GM18511 (cell line): ENCODE measurements at regions not wholly inside any gene's neighbourhood (a gene's known extent, or its start where the extent isn't known, plus 50 kb on each side); places are given as distances from the start of the nearest gene placed in this dataset.
"Not testable (repeated sequence)": the region's sequence is repeated elsewhere in the genome, so short reads cannot be mapped to it uniquely, and the experiment has no call there.

Experiments
- ATAC-seq: cut with Tn5 transposase; IDR thresholded peaks from one replicate; pipeline ENCODE4 v1.9.1; 2021; ENCODE audit warnings: mild to moderate bottlenecking, moderate library complexity; ENCODE audit not compliant: unreplicated experiment

- ATAC-seq = no peak
Measured at GRCh38 chr1:190665045-190665444, 187.4 kb upstream of the BRINP3 start.

GRCh38 chr1:190667914-190668313 lies 190.2 kb upstream of the BRINP3 start:
- ATAC-seq = no peak

GRCh38 chr1:190679044-190679443 lies 201.4 kb upstream of the BRINP3 start:
- ATAC-seq = no peak

GRCh38 chr1:190679454-190679853 lies 201.8 kb upstream of the BRINP3 start:
- no peak for ATAC-seq

- ATAC-seq = no peak
Measured at GRCh38 chr1:190679983-190680382, 202.3 kb upstream of the BRINP3 start.

- ATAC-seq = no peak
Measured at GRCh38 chr1:190685676-190686075, 208.0 kb upstream of the BRINP3 start.

DNA sequence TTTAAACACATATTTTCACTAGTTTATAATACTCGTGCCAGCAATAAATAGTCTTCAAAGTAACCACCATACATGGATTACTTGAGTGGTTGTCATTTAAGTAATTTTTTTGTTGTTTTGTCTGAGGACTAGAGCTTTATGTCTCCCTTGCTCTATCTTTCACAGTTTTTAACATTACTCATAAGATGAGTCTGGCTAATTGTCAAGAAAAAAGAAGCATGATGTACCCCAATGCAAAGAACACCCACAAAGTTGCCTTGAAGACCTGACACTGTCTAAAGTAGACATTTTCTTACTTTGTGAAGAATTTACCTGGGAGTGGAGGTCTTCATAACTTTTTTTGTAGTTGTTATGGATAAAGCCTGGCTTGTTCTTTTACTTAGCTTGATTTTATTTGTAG lies 210.4 kb upstream of the BRINP3 start:
- no peak for ATAC-seq

- not testable (repeated sequence) for ATAC-seq
Measured at GRCh38 chr1:190698488-190698887, 220.8 kb upstream of the BRINP3 start.

DNA sequence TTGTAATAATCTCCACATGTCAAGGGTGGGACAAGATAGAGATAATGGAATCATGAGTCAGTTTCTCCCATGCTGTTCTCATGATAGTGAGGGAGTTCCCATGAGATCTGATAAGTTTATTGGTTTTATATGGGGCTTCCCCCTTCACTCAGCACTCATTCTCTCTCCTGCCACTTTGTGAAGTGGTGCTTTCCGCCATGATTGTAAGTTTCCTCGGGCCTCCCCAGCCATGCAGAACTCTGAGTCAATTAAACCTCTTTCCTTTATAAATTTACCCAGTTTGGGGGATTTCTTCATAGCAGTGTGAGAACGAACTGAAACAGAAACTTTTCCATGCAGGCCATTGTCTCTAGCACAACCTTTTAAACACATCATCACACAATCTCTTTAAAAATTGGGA lies 221.5 kb upstream of the BRINP3 start:
- ATAC-seq = no peak

DNA sequence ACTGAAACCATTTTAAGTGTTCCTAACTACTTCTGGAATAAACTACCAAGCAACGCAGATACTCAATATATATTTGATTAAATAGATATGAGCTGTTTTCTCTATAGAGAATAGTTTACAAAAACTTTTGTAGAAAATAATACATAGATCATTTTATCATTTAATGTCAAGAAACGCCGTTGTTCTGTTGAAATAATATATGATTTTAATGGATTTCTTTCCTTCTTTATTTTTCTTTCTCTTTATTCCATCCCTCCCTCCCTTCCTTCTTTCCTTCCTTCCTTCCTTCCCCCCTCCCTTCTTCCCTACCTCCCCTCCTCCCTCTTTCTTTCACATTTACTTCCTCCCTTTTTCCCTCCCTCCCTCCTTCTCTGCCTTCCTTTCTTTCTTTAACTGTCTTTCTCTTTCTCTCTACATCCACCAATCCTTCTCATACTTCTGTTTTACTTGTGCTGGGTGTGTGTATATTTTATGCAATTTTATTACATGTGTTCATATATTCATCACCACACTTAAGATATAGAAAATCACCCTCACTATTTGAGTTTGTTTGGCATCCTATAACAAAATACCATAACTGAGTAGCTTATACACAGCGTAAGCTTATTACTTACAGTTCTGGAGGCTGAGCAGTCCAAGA lies 230.9 kb upstream of the BRINP3 start:
- ATAC-seq = no peak

- ATAC-seq = no peak
Measured at GRCh38 chr1:190711069-190711468, 233.4 kb upstream of the BRINP3 start.

GRCh38 chr1:190717055-190717454 lies 239.4 kb upstream of the BRINP3 start:
- no peak for ATAC-seq

DNA sequence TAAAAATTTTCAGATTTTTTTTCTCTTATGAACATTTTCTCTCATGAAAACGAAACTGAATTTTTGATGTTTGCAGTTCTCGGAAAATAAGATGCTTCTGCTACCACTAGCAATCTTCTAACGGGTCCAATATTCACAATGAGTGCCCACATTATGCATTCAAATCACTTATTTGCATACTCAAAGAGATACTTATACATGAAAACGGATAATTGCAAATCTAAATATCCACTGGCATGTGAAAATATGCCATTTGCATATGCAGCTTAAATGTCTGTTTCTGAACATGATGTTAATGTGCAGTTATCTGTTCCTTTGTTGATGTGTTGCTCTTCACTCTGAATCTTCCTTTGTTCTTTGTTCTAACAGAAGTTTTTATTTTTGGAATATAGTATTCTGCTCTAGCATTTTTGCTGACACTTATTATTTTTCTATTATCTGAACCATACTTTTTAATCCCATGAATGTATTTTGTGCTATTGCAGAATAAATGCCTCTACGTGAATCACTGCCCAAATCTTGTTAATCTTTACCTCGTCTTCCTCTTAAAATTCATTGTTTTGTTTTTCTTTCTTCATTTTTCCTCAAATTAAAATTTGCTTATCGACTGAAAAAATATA lies 259.4 kb upstream of the BRINP3 start:
- no peak for ATAC-seq

DNA sequence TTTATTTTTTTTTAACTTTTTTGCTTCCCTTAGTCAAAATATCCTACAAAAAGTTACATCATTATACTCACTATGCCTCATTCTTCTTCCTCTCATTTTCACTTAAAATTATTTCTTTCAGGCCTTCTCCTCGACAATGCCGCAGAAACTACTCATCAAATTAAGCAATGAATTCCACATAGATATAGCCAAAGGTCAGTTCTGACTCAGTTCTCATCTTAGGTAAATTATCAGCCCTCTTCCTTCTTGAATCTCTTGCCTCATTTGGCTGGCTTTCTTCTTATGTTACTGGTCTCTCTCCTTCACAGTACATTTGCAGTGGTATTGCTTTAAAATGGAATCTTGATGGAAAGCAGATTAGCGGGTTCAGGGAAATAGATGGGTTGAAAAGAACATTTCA lies 260.7 kb upstream of the BRINP3 start:
- no peak for ATAC-seq

- no peak for ATAC-seq
Measured at GRCh38 chr1:190739926-190740325, 262.3 kb upstream of the BRINP3 start.

GRCh38 chr1:190747704-190748103 lies 270.0 kb upstream of the BRINP3 start:
- ATAC-seq = no peak

DNA sequence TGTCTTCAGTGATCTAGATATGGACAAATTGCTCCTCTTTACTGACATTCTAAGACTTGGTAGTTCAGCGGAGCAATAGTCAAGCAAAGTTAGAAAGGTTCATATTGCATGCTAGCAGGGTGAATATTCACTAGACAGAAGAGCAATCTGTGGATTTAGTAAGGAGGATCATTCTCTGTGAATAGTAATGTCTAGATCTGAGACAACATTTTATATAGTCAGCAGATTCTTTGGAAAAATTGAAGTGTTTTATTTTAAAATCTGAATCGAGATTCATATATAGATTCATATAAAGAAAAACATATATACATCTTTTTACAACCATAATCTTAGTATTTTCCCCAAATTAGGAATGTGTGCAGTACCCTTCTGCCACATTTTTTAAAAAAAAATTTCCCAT lies 274.5 kb upstream of the BRINP3 start:
- no peak for ATAC-seq

DNA sequence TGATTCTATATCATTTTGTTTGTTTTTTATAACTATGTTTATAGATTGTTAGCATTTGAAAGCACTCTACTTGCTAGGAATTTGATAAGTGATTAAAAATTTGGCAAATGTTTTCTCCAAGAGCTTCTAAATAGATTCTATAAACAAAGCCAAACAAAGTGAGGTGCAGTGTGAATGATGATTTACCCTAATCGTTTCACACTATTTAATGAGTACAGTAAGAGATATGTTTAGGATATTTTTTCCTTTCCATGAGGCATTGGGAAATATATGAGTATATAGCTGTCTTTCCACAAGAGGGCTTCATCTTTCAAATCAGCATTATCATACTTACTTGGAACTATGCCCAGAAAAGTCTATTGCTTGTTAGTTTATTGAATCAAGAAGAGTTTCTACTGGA lies 277.0 kb upstream of the BRINP3 start:
- ATAC-seq = no peak

- peak; percentile 96 for ATAC-seq
Measured at GRCh38 chr1:190759807-190760206, 282.1 kb upstream of the BRINP3 start.

- ATAC-seq = no peak
Measured at GRCh38 chr1:190762325-190762724, 284.7 kb upstream of the BRINP3 start.

- ATAC-seq = no peak
Measured at GRCh38 chr1:190792873-190793272, 315.2 kb upstream of the BRINP3 start.

GRCh38 chr1:190807629-190808028 lies 330.0 kb upstream of the BRINP3 start:
- ATAC-seq = no peak

GRCh38 chr1:190808035-190808434 lies 330.4 kb upstream of the BRINP3 start:
- no peak for ATAC-seq
